NCI-H1436 treated with DMSO at 0.1 percent for 48 hours (cell line): ENCODE measurements at regions not wholly inside any gene's neighbourhood (a gene's known extent, or its start where the extent isn't known, plus 50 kb on each side); places are given as distances from the start of the nearest gene placed in this dataset.

Source experiments
- DNase-seq: peaks from one replicate; lab custom pipeline; 2025; lab: John Stamatoyannopoulos, UW

DNA sequence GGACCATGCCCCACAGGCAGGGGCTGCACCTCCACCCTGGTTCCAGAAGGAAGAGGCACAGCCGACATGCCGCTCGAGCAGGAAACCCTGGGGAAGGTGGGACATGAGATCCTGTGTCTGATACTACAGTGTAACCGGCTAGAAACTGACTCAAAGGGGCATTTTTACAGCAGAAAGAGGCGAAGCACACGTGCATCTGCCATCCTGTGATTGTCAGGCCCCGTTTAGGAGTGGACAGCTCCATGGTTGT, 62.7 kb downstream of the SIK1 start:
- DNase-seq, result no peak

DNA sequence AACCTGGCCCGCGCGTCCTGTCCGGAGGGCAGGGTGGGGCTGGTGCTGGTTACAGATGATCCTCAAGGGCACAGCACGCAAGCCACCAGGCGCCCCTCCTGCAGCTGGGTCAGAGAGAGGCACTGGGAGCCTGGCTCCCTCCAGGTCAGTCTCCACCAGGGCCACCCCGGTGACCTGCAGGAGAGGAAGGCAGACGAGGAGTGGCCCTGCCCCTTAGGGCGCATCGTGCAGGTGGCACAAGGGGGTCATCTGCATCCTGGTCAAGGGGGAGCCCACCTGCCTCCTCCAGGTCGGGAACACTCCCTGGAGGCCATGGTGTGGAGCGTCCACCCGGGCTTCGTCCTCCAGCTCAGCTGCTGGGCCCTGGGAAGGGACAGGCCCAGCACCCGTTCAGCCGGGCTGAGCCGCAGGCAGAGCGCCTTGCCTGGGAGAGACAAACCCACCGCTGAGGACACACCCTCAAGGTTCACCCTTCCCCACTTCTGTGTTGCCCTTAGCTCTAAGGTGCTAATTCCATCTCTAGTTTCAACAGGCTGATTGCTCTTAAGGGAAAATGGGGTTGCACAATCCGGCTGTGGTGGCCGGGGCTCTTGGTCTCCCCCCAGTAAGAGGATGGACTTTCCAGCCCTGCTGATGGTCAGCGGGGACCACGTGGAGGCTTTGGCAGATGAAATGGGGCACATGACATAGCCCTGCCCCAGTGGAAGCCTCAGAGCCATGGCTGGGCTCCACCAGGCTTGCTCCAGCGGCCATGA, 63.2 kb downstream of the SIK1 start:
- no peak for DNase-seq

DNA sequence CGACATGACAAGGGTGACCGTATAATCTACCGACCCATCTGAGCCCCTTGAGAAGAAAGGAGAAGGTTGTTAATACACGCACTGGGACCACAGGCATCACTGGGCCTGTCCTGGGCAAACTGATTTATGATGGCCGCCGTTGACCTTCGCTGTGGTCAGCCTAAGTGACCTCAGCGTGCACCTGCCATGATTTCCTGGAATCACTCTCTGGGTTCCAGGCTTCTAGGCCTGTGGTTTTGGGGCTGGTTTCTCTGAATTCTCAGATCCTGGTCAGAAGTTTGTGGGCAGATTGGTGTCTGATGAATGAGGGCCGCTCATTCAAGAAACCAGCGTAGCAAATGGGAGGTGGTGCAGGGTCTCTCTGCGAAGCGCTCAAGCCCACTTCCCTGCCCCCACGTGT, 64.0 kb downstream of the SIK1 start:
- no peak for DNase-seq

DNA sequence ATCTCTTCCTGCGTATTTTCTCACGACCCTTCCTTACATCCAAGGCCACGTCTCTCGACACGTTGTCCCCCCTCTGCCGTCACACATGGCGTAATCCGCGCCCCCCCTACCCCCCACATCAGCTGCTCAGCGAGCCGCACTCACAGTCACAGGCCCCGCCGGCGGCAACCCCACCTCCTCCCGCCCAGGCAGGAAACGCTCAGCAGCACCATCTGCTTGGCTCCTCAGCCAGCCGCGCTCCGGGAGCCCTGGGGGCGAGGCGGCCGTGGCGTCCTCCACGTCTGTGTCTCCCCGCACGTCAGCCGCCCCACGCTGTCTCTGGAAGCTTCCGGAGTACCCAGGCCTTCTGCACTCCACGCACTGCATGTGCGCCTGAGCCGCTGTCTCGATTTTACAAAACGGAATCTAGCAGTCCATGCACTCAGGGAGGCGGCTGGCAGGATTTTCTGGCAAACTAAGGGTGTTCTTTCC, 64.6 kb downstream of the SIK1 start:
- no peak for DNase-seq

DNA sequence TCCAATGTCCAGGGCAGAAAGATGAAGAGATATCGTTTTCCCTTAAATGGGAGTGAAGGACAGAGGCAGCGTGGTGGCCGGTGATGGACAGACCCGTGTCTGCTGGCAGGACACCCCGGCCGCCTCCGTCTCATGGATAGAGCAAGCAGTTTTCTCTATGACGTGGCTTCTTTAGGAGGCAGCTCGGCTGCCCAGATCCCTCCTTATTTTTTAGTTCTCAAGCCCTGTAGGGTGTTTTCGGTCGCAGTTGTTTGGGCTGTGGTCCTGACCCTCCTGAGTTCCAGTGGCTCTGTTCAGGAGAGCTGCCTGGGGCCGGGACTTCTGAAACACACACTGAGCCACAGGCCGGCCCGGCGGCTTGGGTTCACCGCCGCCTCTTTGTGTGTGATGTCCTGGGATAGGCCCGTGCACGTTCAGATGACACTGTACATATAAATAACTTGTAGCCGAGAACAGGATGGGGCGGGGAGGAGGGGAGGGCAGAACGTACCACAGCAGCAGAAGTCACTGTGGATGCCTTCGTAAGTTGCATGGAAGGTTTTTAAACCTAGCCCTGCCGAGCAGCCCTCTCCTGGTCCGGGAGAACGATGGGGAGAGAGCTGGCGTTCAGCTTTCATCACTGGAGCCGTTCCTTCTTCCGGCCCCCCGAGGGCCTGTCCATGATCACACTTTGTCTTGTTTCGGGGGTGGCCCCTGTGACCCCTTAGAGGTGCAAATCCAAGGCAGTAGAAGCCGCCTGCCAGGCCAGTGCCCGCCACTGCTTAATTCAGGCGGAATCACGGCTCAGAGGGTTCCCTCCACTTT, 65.2 kb downstream of the SIK1 start:
- no peak for DNase-seq

DNA sequence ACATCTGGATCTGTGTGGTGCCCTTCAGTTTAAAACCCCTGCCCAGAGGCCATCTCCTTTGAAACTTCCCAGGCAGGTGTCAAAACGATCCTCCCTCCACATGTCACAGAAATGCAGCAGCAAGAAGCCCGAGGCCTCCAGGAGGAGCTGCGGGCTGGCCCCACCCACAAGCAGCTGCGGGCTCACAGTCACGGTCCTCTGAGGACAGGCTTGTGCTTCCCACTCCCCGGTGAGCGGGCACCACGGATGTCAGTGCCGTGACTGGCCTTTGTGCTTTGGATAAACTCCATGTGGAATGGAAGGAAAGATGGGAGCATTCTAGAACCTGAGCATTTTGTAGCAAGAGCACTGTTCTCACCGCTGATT, 65.8 kb downstream of the SIK1 start:
- DNase-seq, result no peak

DNA sequence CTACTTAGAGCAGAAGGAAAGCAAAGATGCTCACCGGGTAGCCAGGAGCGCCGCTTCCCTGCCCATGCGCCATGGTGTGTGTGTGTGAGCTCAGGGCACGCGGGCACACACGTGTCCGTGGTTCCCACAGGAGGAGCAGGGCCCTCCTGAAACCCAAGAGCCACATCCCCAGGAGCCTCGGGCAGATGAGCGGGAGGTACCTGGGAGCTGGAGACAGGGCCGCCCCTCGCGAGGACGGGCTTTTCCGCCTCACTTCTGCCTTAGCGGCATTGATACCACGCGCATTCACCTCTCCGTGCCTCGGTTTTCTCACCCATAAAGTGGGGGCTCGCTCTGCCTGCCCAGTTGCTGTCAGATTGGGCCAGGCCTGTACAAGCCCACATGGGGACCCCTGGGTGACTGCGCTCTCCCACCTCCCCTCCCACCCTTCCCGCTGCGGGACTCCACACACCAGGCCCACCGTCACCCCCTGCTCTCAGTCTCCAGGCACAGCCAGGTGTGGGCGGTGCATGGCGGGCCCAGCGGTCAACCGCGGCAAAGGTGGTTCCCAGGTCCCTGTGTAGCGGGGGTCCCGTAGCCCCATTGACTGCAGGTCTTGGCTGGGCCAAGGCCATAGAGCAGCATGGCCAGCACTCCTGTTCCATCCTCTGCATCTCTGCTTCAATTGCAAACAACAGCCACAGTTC, 66.3 kb downstream of the SIK1 start:
- DNase-seq, result no peak

DNA sequence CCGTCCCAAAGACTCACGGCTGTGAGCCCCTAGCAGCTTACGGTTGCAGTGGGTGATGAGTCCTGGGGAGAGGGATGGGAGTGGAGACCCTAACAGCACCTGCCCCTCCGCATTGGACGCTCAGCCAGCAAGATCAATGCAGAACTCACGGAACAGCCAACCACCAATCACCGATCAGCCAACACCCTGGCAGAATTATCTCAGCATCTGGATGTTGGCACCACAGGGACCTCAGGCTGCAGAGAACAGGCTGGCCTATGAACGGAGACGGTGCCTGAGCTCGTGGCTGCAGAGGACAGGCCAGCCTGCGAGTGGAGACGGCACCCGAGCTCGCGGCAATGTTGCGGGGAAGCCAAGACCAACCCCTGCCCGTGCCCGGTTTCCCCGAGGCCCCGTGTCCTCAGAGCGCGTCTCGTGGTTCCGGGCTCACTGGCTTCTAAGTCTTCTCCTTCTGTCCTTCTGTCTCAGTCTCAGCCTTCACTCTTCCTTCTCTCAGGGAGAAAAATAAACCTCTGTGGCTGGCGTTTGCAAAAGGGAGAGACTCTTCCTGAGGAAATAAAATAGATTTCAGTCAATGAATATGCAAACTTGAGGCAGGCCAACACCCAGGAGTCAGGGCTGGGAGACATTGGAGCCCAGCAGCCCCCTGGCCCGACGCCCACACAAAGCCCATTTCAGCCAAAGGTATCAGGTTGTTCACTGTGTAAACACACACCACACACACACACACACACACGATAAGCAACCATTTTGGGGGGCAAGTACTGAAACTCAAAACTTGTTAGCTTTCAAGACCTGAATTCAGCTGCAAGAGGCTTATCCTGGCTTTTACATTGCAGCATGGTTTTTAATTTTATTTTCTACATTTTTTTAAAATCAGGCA, 67.8 kb downstream of the SIK1 start:
- no peak for DNase-seq

DNA sequence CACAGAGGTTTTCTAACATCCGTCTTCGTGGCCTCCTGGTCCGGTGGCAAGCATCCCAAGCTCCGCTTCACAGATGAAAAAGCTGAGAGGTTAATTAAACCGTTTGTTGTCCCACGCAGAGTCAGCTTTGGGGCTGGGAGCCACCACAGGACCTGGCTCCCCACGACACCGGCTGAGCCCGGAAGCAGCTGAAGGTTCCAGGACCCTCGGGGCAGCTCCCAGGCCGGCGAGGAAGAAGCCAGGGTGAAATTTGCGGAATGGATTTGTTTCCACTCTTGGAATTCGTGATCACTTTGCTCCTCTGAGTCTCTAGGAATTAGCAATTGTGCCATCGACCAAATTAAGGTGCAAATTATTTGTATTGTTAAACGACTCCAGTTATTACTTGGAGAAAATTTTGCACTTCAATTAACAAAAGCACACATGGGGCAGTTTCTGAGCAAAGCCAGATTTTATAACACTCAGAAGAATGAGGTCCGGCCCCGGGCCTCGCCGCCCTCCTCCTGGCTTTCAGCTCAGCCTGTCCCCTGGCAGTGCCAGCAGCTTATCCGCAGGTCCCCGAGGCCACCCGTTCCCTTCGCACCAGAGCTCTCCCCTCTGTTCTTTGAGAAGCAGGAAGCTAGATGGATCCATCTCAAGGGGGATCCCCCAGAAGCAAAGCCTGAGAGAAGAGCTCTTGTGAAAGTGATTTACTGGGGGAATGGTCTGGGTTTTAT, 69.1 kb downstream of the SIK1 start:
- no peak for DNase-seq

DNA sequence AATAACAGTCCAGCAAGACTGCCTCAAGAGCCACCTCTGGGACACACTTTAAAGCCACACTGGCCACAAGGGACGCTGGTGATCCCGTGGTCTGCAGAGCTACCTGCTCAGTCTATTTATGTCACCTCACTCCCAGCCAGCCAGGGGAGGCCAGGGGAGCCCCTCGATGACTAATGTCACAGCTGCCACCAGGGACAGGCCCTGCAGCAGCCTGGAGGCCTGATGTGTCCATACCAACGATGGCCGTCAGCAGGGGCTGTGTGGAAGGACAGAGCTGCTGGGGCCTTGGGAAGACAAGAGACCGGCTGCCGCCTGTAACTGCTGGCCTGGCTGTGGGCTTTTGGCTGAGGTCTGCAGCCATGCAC, 71.0 kb downstream of the SIK1 start:
- DNase-seq, result no peak

DNA sequence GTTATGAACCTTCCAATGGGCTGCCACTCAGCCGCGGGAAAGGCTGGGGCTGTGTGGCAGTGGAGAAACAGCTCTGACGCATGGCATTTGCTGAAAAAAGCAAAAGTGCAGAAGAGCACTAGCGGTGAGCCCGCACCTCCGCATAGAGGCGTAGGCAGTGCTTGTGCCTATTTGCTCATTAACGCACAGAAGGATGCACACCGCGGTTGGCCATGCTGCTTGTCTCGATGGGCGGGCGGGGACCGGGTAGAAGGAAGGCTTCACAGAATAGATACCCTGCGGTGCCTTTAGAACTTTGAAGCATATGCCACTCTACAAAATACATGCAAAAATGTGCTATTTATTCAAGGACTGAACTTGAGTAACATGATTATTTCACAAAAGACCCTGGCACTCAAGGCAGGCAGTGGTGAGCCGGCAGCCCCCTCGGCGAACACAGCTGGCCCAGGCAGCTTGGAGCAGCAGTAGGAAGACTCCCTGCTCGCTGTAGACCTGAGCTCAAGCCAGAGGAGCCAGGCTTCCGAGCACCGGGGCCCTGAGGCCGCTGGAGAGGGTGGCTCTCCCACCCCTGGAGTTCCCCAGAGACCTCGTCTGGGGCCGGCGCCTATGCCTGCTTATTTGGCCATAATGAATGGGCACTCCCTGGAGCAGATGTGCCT, 71.5 kb downstream of the SIK1 start:
- DNase-seq, result no peak

DNA sequence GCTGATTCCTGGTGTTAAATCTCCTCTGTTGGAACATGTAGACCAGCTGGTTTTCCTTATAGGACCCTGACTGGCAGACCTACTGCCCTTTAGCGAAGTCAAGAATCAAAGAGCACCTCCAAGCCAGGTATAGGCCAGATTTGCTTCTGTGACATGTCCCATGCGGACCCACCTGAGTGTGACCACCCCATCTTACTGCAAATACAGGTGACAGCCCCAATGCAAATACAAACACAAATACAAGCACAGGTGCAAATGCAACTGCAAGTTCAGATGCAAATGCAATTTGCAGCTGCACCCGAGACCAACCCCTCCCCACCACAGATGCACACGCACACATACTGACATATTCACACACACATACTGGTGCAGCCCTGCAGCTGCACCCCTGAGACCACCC, 72.3 kb downstream of the SIK1 start:
- DNase-seq, result no peak

DNA sequence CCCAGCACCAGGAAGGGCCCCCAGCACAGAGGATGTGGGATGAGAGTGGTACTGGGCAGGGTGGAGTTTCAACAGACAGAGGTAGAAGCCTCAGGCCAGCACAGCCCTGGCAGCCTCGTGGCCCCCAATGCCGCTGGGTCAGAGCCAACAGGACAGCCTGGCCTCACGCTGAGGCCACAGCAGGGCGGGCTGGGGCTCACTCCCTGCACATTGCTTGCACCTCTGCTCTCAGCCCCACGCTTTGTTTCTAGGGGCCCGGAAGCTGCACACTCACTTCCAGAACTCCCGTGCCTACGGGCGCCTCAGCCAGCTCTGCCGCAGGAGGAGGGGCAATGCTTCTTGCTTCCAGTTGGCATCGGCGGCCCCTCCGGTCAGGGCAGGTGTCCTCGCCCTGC, 72.9 kb downstream of the SIK1 start:
- DNase-seq, result no peak

DNA sequence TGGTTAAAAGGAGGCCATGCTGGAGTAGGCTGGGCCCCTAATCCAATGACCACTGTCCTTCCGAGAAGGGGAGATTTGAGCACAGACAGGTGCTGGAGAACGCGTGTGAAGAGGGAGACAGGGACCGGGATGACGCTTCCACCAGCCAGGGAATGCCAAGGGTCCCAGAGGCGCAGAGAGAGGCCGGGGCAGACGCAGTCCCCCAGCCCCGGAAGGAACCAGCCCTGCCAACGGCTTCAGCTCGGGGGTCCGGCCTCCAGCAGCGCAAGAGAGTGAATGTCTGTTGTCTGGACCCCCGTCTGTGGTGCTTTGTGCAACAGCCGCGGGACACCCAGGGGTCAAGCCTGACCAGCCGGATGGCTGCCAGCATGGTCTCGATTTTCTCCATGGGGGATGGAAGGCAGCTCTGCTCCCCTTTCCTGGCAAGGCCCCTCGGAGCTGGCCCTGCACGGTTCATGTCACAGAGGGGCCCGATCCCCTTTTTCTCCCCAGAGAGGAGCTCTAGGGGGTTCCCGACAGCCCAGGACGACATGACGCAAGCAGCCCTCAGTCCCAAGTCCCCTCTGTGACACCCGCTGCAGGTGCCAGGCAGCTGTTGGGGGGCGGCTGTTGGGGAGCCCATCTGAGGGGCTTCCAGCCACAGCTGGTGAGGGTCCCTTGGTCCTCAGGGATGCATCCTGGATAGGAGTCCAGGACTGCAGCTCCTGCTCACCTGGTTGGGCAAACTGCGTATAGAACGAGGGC, 73.5 kb downstream of the SIK1 start:
- DNase-seq, result no peak

DNA sequence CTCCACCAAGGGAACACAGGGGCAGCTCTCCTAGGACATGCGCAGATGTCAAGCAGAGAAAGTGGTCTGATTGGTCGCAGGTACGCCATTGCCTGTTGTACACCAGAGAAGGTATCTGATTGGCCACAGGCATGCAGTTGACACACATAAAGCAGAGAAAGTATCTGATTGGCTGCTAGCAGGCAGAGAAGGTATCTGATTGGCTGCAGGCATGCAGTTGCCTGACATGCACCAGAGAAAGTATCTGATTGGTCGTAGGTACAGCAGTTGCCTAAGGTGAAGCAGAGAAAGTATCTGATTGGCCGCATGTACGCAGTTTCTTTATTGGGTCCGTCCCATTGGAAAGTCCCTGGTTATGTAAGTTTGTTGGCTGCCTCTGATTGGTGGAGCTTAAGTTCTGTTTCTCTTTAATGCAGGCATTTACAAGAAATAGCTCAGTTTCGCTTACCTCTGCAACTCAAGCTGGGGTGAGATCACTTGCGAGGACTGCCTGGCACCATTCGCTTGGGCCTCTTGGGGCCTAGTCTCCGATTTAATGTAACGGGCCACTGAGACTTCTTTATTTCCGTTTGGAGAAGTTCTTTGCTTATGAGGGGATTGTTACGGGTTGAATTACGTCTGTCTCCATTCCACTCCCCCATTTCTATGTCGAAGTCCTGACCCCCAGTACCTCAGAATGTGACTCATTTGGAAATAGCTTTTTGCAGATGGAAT, 74.2 kb downstream of the SIK1 start:
- DNase-seq, result no peak

DNA sequence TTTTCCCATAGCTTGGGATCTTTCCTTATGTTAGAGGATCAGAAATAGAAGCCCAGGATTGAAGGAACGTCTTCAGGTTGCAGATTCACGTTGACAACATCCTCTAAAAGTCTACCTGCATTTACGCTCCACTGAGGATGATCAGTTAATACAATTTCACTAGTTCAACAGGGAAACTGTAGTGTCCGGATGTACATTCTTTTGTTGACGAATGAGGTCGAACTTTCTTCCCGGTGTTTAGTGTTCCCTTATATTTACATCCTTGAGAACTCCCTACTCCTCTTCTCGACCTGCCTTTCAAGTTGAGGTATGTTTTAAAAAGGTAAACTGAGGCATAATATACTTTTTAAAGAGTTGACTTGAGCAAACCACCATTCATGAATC, 74.8 kb downstream of the SIK1 start:
- DNase-seq, result no peak

DNA sequence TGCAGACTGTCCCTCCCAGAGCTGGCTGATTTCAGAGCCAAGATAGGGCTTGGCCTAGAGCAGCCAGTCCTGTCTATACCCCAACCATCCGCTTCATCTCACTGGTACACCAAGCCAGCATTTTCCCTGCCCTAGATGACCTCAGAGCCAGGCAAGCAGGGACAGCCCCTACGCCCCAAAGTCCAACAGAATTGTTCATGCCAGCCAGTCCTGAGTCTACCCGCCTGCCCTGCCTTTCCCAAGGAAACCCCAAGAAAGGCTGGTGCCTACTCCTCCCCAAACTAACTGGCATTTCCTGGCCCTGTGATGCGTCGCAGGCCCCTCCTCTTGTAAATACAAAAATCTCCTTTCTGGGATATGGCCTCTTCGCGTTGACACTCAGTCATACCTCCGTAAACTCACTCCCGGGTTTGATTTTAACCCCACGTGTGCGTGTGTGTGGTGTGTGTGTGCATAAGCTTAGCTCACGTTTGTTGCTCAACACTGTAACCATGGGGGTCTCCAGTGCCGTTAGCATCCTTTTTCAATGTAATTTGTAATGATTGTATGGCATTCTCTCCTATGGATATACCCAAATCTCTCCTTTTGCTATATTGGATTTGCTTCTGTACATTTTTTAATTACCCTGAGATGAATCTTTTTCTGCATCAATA, 75.3 kb downstream of the SIK1 start:
- no peak for DNase-seq

DNA sequence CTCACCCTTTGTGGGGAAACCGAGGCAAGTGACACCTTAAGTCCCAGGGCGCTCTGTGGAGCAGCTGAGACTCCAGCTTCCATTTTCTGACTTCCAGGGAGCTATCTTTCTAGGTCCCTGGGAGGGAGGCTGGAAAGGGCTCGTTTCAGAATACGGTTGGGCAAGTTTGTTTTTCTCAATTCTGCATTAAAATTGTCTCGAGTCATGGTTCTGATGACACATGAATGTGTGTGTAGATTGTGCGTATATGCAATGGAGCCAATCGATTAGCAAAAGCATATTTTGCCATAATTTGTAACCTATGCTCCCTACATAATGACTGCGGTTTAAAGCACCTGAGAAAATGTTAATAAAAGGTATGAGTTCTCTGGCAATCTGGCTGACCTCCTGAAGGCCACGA, 77.3 kb downstream of the SIK1 start:
- DNase-seq, result no peak

DNA sequence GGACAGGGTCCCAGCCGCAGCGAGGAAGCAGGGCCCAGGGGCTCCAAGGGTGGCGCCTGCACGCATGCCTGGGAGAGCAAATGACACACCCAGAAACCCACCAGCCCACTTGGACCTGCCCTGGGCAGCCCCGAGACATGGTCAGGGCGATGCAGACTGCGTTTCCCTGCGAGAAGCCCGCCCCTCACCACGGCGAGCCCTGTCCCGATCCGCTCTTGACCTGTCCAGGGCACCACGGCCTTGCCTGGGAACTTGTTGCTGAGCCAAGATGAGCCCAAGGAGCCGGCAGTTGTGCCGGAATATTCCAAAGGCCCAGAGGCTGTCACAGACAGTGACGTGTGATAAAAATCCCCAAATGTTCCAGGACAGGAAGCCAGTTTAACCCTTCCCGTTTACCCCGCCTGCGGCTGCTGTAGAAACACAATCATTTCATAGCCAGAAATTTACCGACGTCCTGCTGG, 78.1 kb downstream of the SIK1 start:
- DNase-seq, result no peak
